H1 (cell line): ENCODE measurements at regions not wholly inside any gene's neighbourhood (a gene's known extent, or its start where the extent isn't known, plus 50 kb on each side); places are given as distances from the start of the nearest gene placed in this dataset.
A peak's percentile ranks its signal among the peaks of the same experiment; 100 is the strongest.

Source experiments
- CTCF ChIA-PET: fragments of 300-600 bp; sonication (Branson Sonifier 250); formaldehyde crosslinking; loops from one replicate; lab custom pipeline; 2021; ENCODE audit not compliant: partially characterized antibody; lab: Charles Lee
- POLR2A ChIA-PET: fragments of 300-600 bp; sonication (Branson Sonifier 250); formaldehyde crosslinking; loops from one replicate; lab custom pipeline; 2021; ENCODE audit warnings: inconsistent platforms; ENCODE audit not compliant: partially characterized antibody; lab: Charles Lee
- DNase-seq, 2 experiments: peaks; one replicate each; pipeline versions ENCODE4 v3.0.0 to v3.0.0-alpha.2; 2010 to 2022; ENCODE audit warnings: low spot score in 2 of 2, low read depth in 1 of 2, mixed read lengths in 1 of 2
- FAIRE-seq: peaks from 2 replicates; lab custom pipeline; 2011; peaks lifted over from hg19 to GRCh38; lab: Jason Lieb, UNC
- H2AFZ ChIP-seq: 2 replicates; pipeline ENCODE4 v1.8.1; 2012; ENCODE audit warnings: low read length, inconsistent platforms
- H2AK5ac ChIP-seq: 2 replicates; pipeline ENCODE4 v1.6.1; 2013; ENCODE audit warnings: low read depth, low read length
- H2BK120ac ChIP-seq: replicated peaks from 2 replicates; pipeline ENCODE3; 2013; ENCODE audit warnings: low read depth, low read length, inconsistent platforms
- H2BK12ac ChIP-seq: 2 replicates; pipeline ENCODE4 v1.6.1; 2013; ENCODE audit warnings: low read depth, low read length
- H2BK15ac ChIP-seq: 2 replicates; pipeline ENCODE4 v1.6.1; 2013; ENCODE audit warnings: low read length
- H2BK20ac ChIP-seq: 2 replicates; pipeline ENCODE4 v1.6.1; 2013; ENCODE audit warnings: low read length
- H2BK5ac ChIP-seq: 2 replicates; pipeline ENCODE4 v1.6.1; 2013; ENCODE audit warnings: low read depth, low read length
- H3K14ac ChIP-seq: 2 replicates; pipeline ENCODE4 v1.6.1; 2013; ENCODE audit warnings: inconsistent platforms; ENCODE audit not compliant: insufficient read length
- H3K18ac ChIP-seq: 2 replicates; pipeline ENCODE4 v1.6.1; 2013; ENCODE audit warnings: low read length; ENCODE audit errors: extremely low read depth
- H3K23ac ChIP-seq: 2 replicates; pipeline ENCODE4 v1.6.1; 2013; ENCODE audit warnings: inconsistent platforms; ENCODE audit not compliant: insufficient read length
- H3K23me2 ChIP-seq: 2 replicates; pipeline ENCODE4 v1.6.1; 2013; ENCODE audit warnings: low read depth, low read length
- H3K27ac ChIP-seq: 2 replicates; pipeline ENCODE4 v1.6.1; 2011; ENCODE audit warnings: low read depth, low read length, inconsistent platforms
- H3K27me3 ChIP-seq, 4 experiments: replicated peaks in 1 of 4; 1 replicate in 1 of 4; 2 replicates in 3 of 4; pipeline versions ENCODE4 v1.6.1 to v1.8.1; 2011 to 2013; ENCODE audit warnings: low read length in 3 of 4, mild to moderate bottlenecking in 3 of 4, inconsistent platforms in 2 of 4, mixed read lengths in 2 of 4, moderate library complexity in 1 of 4; ENCODE audit not compliant: control insufficient read depth in 3 of 4, insufficient read depth in 3 of 4; ENCODE audit errors: extremely low read depth in 1 of 4
- H3K36me3 ChIP-seq, 4 experiments: 2 replicates each; pipeline versions ENCODE4 v1.6.1 to v1.8.1; 2011 to 2013; ENCODE audit warnings: mild to moderate bottlenecking in 4 of 4, low read length in 3 of 4, moderate library complexity in 2 of 4, control low read depth in 1 of 4, inconsistent platforms in 1 of 4; ENCODE audit not compliant: insufficient read depth in 4 of 4, control insufficient read depth in 2 of 4
- H3K4ac ChIP-seq: replicated peaks from 2 replicates; pipeline ENCODE3; 2013; ENCODE audit warnings: low read length, low read depth, mixed read lengths, inconsistent platforms; ENCODE audit not compliant: insufficient read length
- H3K4me1 ChIP-seq, 4 experiments: replicated peaks in 1 of 4; 1 replicate in 1 of 4; 2 replicates in 3 of 4; pipeline versions ENCODE4 v1.6.1 to v1.8.1; 2011 to 2013; ENCODE audit warnings: low read length in 3 of 4, inconsistent platforms in 2 of 4, mixed read lengths in 1 of 4; ENCODE audit not compliant: insufficient read depth in 4 of 4, control insufficient read depth in 3 of 4
- H3K4me2 ChIP-seq, 2 experiments: 2 replicates each; pipeline versions ENCODE4 v1.6.1 to v1.8.1; 2011 to 2013; ENCODE audit warnings: low read depth in 2 of 2, low read length in 2 of 2, control low read depth in 1 of 2, inconsistent platforms in 1 of 2, mild to moderate bottlenecking in 1 of 2; ENCODE audit not compliant: insufficient read depth in 1 of 2
- H3K4me3 ChIP-seq, 4 experiments: fragments of 200-600, 300-600 bp in 1 of 4; sonication (generic), shearing (Covaris generic), sonication (Bioruptor Twin) in 1 of 4; 2 replicates each; pipeline versions ENCODE4 v1.5.1 to v1.8.1; 2011 to 2016; ENCODE audit warnings: low read length in 4 of 4, low read depth in 3 of 4, control low read depth in 2 of 4, inconsistent platforms in 2 of 4, mild to moderate bottlenecking in 2 of 4, mixed read lengths in 1 of 4, moderate library complexity in 1 of 4; ENCODE audit not compliant: insufficient read depth in 2 of 4; ENCODE audit errors: extremely low read depth in 1 of 4
- H3K56ac ChIP-seq: replicated peaks from 2 replicates; pipeline ENCODE3; 2013; ENCODE audit warnings: low read depth, mild to moderate bottlenecking, mixed read lengths, low read length, inconsistent platforms; ENCODE audit not compliant: insufficient read length
- H3K79me1 ChIP-seq: 2 replicates; pipeline ENCODE4 v1.6.1; 2013; ENCODE audit warnings: low read depth, low read length, control low read depth
- H3K79me2 ChIP-seq, 2 experiments: 2 replicates each; pipeline versions ENCODE4 v1.6.1 to v1.8.1; 2012 to 2013; ENCODE audit warnings: low read length in 2 of 2, mild to moderate bottlenecking in 2 of 2, inconsistent platforms in 1 of 2; ENCODE audit not compliant: insufficient read depth in 2 of 2, control insufficient read depth in 1 of 2
- H3K9ac ChIP-seq, 4 experiments: replicated peaks in 1 of 4; 1 replicate in 1 of 4; 2 replicates in 3 of 4; pipeline versions ENCODE4 v1.6.1 to v1.8.1; 2011 to 2013; ENCODE audit warnings: low read depth in 3 of 4, low read length in 3 of 4, control low read depth in 2 of 4, mild to moderate bottlenecking in 2 of 4, moderate library complexity in 2 of 4, inconsistent platforms in 1 of 4; ENCODE audit errors: extremely low read depth in 1 of 4
- H3K9me3 ChIP-seq, 2 experiments: 2 replicates each; pipeline versions ENCODE4 v1.6.1 to v1.8.1; 2012 to 2013; ENCODE audit warnings: mild to moderate bottlenecking in 2 of 2, moderate library complexity in 2 of 2, control low read depth in 1 of 2, inconsistent platforms in 1 of 2, low read depth in 1 of 2, low read length in 1 of 2, mixed read lengths in 1 of 2; ENCODE audit not compliant: insufficient read depth in 2 of 2
- H4K20me1 ChIP-seq, 2 experiments: replicated peaks in 1 of 2; 2 replicates each; pipeline versions ENCODE3 to v1.8.1; 2011 to 2013; ENCODE audit warnings: inconsistent platforms in 2 of 2, low read length in 2 of 2, mild to moderate bottlenecking in 1 of 2; ENCODE audit not compliant: insufficient read depth in 2 of 2, control insufficient read depth in 1 of 2
- H4K5ac ChIP-seq: 2 replicates; pipeline ENCODE4 v1.6.1; 2013; ENCODE audit warnings: low read length, low read depth, mixed read lengths, inconsistent platforms; ENCODE audit not compliant: insufficient read length
- H4K8ac ChIP-seq: 2 replicates; pipeline ENCODE4 v1.8.0; 2013; ENCODE audit warnings: mild to moderate bottlenecking, moderate library complexity, low read length, inconsistent platforms; ENCODE audit not compliant: insufficient read depth; ENCODE audit errors: extremely low read depth
- H4K91ac ChIP-seq: replicated peaks from 2 replicates; pipeline ENCODE3; 2013; ENCODE audit warnings: low read length, mixed read lengths, inconsistent platforms; ENCODE audit not compliant: insufficient read length
- CHD1 ChIP-seq: IDR thresholded peaks from 2 replicates; pipeline ENCODE4 v1.6.1; 2012; ENCODE audit warnings: low read depth, low read length, improper control_type of control experiment
- EP300 ChIP-seq, 2 experiments: IDR thresholded peaks; 1 replicate in 1 of 2; 2 replicates in 1 of 2; pipeline ENCODE4 v1.6.1; 2011 to 2012; ENCODE audit warnings: low read depth in 2 of 2, low read length in 2 of 2, mild to moderate bottlenecking in 2 of 2, borderline replicate concordance in 1 of 2, inconsistent platforms in 1 of 2, moderate library complexity in 1 of 2
- whole genome bisulfite sequencing, 2 experiments: shearing (Covaris generic) in 1 of 2; methylation state at CpG; one replicate each; pipeline versions ENCODE4 v1.1.6 to v1.1.7; 2013 to 2015; ENCODE audit warnings: low lambda C conversion rate in 2 of 2, mixed read lengths in 2 of 2, inconsistent platforms in 1 of 2, low coverage in 1 of 2, missing lambda C conversion rate in 1 of 2; ENCODE audit not compliant: insufficient replicate concordance in 2 of 2, insufficient coverage in 1 of 2, insufficient read length in 1 of 2; ENCODE audit errors: extremely low coverage in 1 of 2, missing lambda C conversion rate in 1 of 2; 5-methylcytosine and 5-hydroxymethylcytosine counted together
- TF ChIP-seq, protein P1 (sequence below): IDR thresholded peaks from 2 replicates; pipeline ENCODE4 v1.6.1; 2012; ENCODE audit warnings: inconsistent platforms

DNA sequence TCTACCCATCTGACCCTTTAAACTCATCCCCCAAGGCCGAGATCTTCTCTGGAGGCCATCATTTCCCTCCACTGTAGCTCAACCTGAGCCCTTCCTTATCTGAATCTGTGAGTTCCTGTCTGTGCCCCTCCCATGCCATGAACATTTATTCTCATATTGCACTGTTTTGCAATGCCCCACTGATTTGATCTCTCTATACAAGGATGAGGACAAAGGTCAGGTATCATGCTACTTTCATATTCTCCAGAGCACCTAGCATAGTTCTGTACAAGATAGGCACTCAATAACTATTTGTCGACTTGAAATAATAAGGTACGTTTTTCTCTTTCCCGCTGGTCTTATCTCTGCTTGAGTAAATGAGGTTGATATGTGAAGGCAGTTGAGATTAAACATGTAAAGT is 135.5 kb downstream of the KLF5 start:
- Histone ChIP-seq H3K56ac (no peak overlapping the region), H2BK15ac (no peak overlapping the region), H3K9ac (no peak overlapping the region), H3K79me1 (no peaks in the 10 kb centered on the region), H2AK5ac (no peak overlapping the region), H4K20me1 (no peaks in the 10 kb centered on the region), H3K18ac (no peak overlapping the region), H2BK12ac (no peak overlapping the region), H3K23ac (no peak overlapping the region), H3K36me3 (no peaks in the 10 kb centered on the region; a peak in 1 of 8 replicates), H3K4ac (no peak overlapping the region), H3K79me2 (no peaks in the 10 kb centered on the region), H3K9me3 (no peaks in the 10 kb centered on the region), H4K5ac (no peak overlapping the region), H3K4me2 (no peak overlapping the region), H2AFZ (peak overlapping the region; percentile 49; the same call in 1 of the 2 replicates), H3K4me3 (no peak overlapping the region), H3K23me2 (no peaks in the 10 kb centered on the region), H3K27ac (no peak overlapping the region), H3K4me1 (peaks cover 0 to 3% (median 0%) of the 10 kb centered on the region in 4 experiments; a peak in 1 of 7 replicates), H2BK20ac (no peak overlapping the region), H4K8ac (no peak overlapping the region), H2BK120ac (no peak overlapping the region), H2BK5ac (no peak overlapping the region), H4K91ac (no peak overlapping the region), H3K27me3 (no peaks in the 10 kb centered on the region), H3K14ac (no peak overlapping the region)
- DNase-seq (no peak), FAIRE-seq (no peak)
- WGBS, 2 experiments = 96% methylated on average over 4 of the region's 4 CpGs; no CpG with 5 or more reads in 1 of the 2 experiments
- CTCF ChIA-PET = no interaction called here
- TF ChIP-seq, protein P1, sequence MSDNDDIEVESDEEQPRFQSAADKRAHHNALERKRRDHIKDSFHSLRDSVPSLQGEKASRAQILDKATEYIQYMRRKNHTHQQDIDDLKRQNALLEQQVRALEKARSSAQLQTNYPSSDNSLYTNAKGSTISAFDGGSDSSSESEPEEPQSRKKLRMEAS = no peak
- no peak for TF ChIP-seq EP300 (IDR thresholded peaks at IDR 0.05; ENCODE audit: borderline replicate concordance in 1 of 2, low read depth in 2 of 2, low read length in 2 of 2)
- TF ChIP-seq CHD1 = no peak
- POLR2A ChIA-PET = no interaction called here
